ENCODE measurements at regions not wholly inside any gene's neighbourhood (a gene's known extent, or its start where the extent isn't known, plus 50 kb on each side); places are given as distances from the start of the nearest gene placed in this dataset.

- TF ChIP-seq EZH2 (IDR thresholded peaks at IDR 0.05; ENCODE audit: insufficient read depth, poor library complexity, severe bottlenecking) (no peak), EZH2phosphoT487 (IDR thresholded peaks at IDR 0.05; ENCODE audit: insufficient read depth, low read depth) (no peak)
Observed at GRCh38 chr16:6835941-6836340, 496.7 kb upstream of the RBFOX1 start.

All from GM23248 (cell line).